HG03045 (cell line): ENCODE measurements at regions not wholly inside any gene's neighbourhood (a gene's known extent, or its start where the extent isn't known, plus 50 kb on each side); places are given as distances from the start of the nearest gene placed in this dataset.

Source experiments
- ATAC-seq: cut with Tn5 transposase; IDR thresholded peaks from one replicate; pipeline ENCODE4 v1.9.1; 2021; ENCODE audit warnings: mild to moderate bottlenecking, moderate library complexity; ENCODE audit not compliant: unreplicated experiment

DNA sequence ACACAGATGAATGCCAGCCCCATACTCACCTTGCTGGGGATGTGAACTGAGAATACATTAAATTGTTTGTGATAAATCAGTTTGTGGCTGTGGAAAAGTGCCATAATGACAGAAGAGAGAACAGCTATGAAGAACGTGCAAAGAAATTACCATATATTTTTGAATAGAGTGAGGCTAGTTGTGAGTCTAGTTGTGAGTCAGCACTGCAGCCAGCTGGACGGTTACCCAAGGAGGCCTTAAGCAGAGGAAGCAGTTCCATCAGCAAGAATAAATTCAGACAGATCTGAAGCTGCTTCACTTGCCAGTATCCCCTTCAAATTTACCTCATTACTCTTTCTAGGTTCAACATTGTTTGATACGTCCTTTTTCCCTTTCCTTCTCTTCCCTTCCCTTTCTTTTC is 446.0 kb downstream of the MTRR start:
- no peak for ATAC-seq

DNA sequence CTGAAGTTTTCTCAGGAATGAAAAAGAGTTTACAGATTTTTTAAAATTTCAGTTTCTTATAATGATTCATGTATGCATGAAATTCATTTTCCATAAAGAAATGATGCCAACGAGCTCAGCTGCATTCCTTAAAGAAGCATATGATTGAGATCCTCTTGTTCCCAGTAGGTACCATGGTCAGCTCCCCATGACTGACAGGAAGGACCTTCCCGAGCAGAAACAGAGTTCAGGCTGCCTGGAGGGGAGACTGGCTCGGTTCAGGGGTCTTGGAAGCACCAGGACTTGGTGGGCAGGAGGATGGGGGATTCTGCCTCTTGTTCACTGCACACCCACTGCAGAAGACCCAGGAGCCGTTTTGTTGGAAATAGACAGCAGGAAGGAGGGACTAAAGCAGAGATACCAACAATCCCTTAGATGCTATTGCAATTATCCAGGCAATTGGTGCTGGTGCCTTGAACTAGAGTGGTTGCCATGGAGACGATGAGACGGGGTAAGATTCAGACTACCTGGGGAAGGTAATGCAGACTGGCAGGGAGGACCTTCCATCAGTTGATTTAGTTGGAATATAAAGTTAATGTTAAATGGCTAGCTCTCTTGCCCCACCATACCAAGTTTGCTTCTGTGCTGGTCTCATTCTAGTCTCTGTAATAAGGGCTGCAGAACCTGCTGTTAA is 447.8 kb downstream of the MTRR start:
- ATAC-seq, result no peak

DNA sequence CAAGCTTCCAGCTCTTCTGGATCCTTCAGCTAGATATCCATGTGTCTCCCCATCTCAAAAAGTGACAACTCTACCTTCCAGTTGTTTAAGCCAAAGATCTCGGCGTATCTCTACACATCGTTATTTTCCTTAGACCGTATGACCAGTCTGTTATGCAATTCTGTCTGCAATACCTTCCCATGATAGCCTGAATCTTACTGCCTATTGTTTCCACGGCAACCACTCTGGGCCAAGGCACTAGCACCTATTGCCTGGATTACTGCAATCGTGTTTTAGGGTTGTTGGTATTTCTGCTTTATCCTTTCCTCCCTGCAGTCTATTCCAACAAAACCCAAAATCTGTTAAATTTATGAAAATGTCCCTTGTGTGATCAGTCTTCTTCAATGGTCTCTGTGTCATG is 448.4 kb downstream of the MTRR start:
- no peak for ATAC-seq

DNA sequence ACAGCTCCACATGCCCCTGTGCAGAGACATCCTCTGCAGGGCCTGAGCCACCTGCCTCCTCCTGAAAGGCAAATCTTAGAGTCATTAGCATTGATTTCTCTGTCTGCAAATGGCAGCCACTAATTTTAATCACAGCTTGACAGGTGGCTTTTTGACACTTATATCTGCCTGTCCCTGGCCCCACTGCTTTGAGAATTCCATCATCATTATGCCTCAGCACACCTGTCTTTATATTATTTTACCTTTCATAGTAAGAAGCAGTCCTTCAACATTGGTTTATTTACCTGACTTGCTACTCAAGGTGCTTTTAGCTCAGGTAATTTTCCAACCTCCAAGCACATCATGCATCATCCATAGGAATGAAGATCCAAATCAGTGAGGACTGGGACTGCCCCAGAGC is 451.3 kb downstream of the MTRR start:
- no peak for ATAC-seq

DNA sequence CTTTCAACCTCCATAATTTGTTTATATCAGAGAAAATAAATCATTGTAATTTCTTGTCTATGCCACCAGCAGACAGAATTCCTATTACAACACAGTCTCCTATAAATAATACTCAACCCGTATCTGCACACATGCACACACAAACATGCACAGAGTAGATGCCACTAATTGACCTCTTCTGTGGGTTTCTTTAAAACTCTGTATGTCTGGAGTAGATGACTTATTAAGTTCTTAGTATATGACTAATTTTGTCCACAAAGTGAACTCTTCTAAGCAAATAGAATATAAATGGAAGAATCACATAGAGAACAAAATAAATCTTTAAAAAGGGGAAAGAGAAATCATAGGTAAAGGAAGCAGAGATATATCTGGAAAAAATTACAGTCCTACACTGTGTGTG is 452.3 kb downstream of the MTRR start:
- no peak for ATAC-seq

DNA sequence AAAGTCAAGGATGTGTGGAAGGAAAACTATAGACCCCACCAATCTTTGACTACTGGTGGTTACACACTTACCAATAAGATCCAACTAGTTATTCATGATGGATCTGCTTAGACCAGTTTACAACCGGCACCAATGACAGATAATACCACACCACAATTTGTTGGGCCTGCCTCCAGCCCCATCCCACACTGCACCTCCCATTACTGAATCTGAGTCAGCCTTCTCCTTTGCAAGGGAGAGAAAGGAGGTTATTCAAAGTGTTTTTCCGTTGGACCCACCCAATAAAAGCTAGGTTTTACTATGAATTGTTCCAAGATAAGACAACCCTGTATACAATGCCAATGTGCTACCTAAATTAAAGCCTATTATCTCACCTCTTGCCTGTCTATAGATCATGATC is 453.5 kb downstream of the MTRR start:
- ATAC-seq, result no peak

DNA sequence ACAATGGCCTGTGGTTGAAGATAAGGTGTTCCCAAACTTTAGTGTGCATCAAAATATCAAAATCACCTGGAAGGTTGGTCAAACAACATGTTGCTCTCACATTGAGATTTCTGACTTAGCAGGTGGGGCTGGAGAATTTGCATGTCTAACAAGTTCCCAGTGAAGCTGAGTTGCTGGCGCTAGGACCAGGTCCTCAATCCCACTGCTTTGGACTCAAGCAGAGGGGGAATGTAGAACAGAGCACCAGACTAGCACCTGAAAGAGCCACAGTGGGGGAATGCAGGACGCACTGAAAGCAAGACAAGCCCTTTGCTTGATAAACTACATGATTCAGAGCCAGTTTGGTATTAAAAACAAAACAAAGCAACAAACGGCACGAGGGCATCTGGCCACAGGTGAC is 458.1 kb downstream of the MTRR start:
- no peak for ATAC-seq

DNA sequence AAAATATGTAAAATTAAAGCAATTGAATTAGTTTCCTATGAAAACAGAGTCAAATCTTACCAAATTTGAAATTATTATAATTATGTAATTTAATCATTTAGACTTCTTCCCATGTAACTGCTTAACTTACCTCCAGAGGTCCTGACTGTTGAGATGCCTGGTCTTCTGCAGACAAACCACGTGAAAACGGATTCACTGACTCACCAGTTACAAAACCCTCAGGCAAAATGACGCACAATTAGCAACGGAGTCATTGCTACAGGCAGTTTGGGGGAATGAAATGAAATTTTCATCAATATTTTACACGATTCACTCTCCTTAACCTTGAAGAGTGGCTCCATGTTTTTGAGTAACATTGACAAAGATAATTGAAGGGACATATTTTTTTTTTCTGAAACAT is 460.8 kb downstream of the MTRR start:
- ATAC-seq, result no peak

DNA sequence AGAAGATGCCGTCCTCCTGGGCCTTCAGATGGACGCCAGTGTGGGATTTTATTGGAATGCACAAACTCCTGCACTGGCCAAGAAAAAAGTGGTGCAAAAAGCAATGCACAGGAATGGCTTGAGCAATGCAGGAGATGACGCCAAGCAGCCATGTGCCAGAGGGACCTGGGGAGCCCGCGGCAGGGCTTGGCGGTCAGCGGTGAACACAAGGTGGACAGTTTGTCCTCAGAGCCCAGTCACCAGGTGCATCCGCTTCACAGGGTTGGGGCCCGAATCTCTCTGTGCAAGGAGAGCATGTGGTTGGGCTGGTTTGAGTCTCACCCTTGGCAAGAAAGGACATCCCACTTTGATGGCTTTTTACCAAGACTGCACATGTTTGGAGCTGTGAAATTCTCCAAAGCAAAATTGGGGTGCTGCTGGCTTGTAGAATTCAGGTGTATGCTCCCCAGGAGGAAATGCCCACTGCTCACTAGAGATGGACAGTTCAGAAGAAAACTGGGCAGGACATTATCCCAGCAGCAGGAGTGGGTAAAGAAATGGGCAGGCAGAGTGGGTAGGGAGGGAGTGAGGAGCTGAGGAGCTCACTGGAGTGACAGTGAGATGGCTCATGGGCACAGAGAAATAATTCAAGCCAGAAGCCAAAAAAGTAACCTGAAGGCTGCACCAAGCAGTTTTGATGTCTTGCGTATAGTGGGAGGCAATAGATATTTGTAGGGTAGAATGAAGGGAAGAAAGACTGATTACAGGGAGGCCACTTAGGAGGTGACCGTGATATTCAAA is 463.9 kb downstream of the MTRR start:
- ATAC-seq, result no peak

DNA sequence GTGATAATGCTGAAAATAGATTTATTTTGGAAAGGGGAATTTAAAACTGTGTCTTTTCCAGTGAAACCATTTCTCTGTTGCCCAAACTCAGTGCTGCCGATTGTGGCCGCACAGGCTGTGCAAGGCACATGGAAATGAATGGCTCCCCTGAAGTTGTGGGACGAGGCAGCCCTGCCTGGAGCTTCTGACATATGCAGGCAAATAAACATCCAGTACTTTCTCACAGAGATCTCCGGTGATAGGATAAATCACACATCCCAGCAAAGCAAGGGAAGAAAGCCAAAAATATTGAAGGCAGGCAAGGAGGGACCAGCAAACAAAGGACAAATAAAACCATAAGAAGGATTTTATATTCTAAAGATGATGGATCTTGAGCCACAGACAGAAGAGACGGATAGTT is 464.5 kb downstream of the MTRR start:
- ATAC-seq, result no peak

DNA sequence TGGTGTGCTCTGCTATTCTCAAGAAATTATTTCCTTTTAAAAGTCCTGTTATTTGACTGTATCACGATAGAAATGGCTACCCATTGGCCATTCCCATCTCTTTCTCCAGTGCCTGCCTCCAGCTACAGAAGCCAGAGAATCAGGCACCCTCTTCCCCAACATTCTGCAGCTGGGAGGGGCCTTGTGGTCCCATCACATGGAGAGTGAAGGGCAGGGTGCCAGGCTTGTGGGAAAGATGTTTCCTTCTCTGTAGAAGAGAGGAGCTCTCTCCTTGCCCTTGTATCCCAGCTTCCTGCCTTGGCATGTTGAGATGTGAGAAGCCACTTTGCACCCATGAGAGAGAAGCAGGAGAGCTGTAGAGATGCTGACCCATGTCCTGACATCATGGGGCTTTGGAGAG is 465.0 kb downstream of the MTRR start:
- no peak for ATAC-seq

DNA sequence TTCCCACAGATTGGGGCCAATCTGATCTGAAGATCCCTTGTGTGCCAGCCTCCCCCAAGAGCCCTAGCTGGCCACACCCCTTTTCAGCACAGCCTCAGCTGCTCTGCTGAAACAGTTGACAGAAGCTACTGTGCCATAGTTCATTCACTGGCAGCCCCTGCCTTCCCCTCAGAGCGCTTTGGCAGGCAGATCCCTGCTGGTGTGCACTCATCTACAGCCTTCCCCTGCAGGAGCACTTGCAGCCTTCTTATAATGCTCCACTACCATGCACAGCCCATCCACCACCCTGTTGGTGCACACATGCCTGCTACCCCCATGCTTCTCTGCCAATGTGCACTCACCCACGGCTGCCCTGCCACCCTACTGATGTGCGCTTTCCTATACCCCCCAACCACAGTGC is 471.3 kb downstream of the MTRR start:
- no peak for ATAC-seq

DNA sequence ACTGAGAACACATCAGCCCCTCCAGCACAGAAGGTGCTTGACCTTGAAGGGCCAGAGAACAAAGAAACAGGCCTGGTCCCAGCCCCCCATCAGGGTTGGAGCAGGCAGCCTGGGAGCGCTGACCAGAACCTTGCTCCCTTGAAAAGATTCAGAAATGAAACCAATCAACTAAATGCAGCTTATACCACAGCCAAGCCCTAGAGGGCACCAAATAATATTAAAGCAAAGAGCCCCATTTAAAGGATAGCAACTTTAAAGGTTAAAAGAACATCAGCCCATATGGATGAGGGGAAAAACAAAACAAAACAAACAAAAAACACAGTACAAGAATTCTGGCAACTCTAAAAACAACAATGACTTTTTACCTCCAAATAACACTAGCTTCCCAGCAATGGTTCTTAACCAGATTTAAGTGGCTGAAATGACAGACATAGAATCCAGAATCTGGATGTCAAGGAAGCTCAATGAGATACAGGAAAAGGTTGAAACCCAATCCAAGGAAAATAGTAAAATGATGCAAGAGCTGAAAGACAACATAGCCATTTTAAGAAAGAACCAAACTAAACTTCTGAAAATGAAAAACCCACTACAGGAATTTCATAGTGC is 471.9 kb downstream of the MTRR start:
- no peak for ATAC-seq

DNA sequence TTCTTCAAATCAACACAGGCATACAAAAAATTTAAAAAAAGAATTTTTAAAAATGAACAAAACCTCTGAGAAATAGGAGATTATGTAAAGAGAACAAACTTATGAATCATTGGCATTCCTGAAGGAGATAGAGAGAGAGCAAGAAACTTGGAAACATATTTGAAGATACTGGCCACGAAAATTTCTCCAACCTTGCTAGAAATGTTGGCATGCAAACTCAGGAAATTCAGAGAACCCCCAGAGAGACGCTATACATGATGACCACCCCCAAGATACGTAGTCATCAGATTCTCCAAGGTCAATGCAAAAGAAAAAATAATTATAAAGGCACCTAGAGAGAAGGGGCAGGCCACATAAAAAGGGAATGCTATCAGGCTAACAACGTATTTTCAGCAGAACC is 472.5 kb downstream of the MTRR start:
- ATAC-seq, result no peak

DNA sequence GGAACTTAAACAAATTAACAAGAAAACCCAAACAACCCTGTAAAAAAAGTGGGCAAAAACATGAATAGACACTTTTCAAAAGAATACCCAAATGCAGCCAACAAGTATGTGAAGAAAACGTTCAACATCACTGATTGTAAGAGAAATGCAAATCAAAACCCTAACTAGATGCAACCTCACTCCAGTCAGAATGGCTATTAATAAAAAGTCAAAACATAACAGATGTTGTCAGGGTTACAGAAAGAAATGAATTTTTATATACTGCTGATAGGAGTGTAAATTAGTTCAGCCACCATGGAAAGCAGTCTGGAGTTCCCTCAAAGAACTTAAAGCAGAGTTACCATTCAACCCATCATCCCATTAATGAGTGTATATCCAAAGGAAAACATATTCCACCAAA is 479.0 kb downstream of the MTRR start:
- no peak for ATAC-seq

DNA sequence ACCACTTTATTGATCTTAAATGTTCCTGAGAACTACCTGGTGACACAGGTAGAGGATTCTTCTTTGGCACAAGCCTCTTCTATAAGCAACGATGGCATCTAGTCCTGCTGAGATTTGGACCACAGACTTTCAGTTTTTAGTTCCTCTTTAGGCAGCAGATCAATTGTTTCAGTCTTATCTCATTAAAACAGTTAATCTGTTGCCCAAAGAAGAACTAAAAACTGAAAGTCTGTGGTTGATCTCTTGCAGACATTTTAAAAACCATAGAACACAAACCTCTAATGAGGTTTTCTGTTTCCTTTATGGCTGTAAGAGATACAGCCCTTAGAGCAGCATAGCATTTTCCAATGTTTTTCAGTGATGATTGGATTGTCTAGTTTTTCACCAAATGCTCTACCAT is 480.9 kb downstream of the MTRR start:
- ATAC-seq, result peak; percentile 73

DNA sequence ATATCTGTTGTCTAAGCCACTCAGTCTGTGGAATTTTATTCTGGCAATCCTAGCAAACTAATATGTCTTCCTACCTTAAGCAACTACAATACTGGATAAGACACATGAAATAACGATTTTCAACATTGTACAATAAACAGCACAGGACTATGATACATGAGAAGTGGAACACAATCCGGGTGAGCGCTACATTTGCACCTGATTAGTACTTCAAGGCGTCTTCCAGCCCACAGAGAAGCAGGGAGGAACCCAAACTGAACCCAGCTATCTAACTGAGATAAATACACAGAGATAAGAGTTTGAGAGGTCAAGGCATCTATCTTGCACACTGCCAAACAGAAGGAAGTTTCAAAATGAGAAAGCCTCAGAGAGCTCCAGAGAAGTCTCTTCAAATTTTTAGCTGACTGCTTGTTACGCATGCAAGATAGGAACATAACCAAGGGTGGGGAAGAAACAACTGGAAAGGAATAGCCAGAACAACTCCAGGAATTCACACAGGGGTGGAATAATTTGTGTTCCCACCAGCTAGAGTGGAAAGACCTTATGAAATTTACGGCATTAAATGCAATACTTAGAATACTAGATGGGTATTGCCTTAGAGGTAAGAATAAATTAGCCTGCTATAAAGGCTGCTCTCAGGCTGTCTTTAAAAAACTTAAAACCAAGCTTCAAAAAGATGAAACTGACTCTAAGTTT is 481.8 kb downstream of the MTRR start:
- no peak for ATAC-seq

DNA sequence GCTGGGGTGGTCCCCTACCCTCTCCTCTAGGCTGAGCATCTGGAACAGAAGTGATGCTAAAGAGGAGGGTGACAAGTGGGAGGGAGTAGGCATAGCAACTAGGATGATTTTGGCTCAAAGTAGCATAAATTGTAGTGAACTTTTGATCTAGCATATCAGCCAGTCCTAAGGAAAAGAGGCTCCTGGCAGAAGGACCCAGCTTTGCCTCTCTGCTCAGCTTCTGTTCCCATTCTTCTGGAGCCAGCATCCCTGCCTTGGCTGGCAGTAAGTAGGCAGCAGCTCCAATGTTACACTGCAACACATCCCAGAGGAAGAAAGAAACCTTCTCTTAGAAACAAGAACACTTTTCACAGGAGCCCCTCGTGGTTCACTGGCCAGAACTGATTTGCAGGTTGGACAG is 487.0 kb downstream of the MTRR start:
- ATAC-seq, result no peak

DNA sequence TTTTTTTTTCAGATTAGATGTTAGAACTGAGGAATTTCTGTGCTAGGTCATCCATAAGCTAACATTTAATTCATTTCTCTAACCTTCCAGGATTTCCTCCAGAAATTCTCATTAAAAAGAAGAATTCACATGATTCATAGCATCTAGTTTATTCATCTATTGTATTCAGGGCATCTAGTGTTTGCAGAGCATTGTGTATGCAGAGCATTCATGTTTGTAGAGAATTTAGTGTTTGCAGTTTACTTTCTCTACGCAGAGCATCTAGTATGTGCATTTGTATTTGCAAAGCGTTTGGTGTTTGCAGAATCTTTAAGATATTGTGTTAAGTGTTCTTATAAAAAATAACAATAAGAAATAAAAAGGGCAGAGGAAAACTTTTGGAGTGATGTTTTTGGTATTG is 491.1 kb downstream of the MTRR start:
- no peak for ATAC-seq

DNA sequence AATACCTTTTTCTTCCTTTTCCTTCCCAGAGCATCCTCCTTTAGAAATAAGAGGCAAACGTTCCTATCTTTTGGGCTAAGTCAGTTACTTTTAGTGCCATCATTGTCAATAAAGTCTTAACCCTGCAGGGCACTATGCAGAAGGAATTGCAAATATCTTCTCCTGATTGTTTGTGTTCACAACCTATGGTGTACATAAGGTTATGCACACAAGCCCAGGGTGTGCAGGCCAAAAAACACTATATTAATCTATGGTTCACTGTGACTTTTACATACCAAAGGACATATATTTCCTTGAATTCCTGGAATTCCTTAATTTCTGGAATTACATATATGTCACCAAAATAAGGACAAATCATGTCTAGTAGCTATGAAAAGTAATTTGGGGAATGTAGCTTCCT is 493.5 kb downstream of the MTRR start:
- no peak for ATAC-seq

DNA sequence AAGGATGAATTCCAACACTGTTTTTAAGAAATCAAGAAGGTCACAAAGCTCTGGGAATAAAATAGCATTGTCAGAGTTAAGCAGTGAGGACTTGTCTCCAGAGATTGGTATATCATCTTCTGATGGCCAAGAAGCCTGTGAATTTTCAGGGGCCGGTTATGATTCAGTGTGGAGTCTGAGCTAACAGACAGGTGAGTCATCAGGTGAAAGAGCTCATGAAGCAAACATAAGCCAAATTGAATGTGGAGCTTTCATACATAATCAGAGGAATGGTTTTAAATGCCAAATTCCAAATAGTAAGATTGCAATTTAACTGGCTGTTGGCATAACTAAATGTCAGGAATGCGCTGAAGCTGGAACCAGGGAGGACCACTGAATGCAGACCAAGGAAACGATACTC is 494.2 kb downstream of the MTRR start:
- ATAC-seq, result no peak

DNA sequence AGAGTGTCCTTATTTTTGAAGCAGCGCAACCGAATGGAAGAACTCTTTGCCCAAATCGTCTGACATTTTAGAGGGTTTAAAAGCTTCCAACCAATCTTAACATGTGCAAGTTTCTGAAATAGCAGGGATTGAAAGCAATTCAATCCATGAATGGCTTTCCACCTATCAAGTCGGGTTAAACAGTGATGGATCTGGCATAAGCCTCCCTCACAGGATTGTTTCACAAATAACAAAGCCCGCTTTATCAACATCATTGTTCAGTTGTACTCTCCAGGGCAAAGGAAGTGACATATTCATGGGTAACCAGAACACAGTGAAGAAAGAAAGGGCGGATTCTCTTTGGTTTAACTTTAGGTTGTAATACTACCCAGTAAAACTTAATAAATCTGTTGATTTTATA is 497.3 kb downstream of the MTRR start:
- ATAC-seq, result no peak
